ENCODE measurements at regions not wholly inside any gene's neighbourhood (a gene's known extent, or its start where the extent isn't known, plus 50 kb on each side); places are given as distances from the start of the nearest gene placed in this dataset.

GRCh38 chr3:86702381-86702958 is 288.5 kb downstream of the VGLL3 start:
- no peak overlapping the region for H3K9ac ChIP-seq (ENCODE audit: low read depth in 1 of 2, low read length in 2 of 2)
- no peak overlapping the region for H3K27ac ChIP-seq (ENCODE audit: low read depth in 1 of 2, low read length in 2 of 2)
- peaks cover 0 to 5% (median 0%) of the 10 kb centered on the region in 4 donors for H3K27me3 ChIP-seq (ENCODE audit: control insufficient read depth in 4 of 4, insufficient read depth in 4 of 4, low read length in 3 of 4)
- DNase-seq (ENCODE audit: low spot score): no peak
- H3K9me3 ChIP-seq (ENCODE audit: control insufficient read depth in 4 of 4, low read length in 3 of 4): no peaks in the 10 kb centered on the region
- H3K4me1 ChIP-seq (ENCODE audit: control insufficient read depth in 4 of 4, insufficient read depth in 4 of 4, low read length in 3 of 4): no peaks in the 10 kb centered on the region
- no peak overlapping the region for H3K4me3 ChIP-seq (ENCODE audit: low read depth in 1 of 3, low read length in 3 of 3)
- H3K36me3 ChIP-seq (ENCODE audit: control insufficient read depth in 4 of 4, insufficient read depth in 3 of 4, low read depth in 1 of 4, low read length in 3 of 4): no peaks in the 10 kb centered on the region
- WGBS: 7% methylated on average over 1 of the region's 1 CpG
- TF ChIP-seq HNF4G (IDR thresholded peaks at IDR 0.05) (no peak), RAD21 (IDR thresholded peaks at IDR 0.05) (peak; percentile 47 to 52)
- TF ChIP-seq, protein P1, sequence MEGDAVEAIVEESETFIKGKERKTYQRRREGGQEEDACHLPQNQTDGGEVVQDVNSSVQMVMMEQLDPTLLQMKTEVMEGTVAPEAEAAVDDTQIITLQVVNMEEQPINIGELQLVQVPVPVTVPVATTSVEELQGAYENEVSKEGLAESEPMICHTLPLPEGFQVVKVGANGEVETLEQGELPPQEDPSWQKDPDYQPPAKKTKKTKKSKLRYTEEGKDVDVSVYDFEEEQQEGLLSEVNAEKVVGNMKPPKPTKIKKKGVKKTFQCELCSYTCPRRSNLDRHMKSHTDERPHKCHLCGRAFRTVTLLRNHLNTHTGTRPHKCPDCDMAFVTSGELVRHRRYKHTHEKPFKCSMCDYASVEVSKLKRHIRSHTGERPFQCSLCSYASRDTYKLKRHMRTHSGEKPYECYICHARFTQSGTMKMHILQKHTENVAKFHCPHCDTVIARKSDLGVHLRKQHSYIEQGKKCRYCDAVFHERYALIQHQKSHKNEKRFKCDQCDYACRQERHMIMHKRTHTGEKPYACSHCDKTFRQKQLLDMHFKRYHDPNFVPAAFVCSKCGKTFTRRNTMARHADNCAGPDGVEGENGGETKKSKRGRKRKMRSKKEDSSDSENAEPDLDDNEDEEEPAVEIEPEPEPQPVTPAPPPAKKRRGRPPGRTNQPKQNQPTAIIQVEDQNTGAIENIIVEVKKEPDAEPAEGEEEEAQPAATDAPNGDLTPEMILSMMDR (IDR thresholded peaks at IDR 0.05; ENCODE audit: low read depth, low read length, missing input control): peak; percentile 21

GRCh38 chr3:86695752-86696151 is 295.2 kb downstream of the VGLL3 start:
- Histone ChIP-seq H3K36me3 (ENCODE audit: control insufficient read depth in 4 of 4, insufficient read depth in 3 of 4, low read depth in 1 of 4, low read length in 3 of 4) (no peaks in the 10 kb centered on the region), H3K9ac (ENCODE audit: low read depth in 1 of 2, low read length in 2 of 2) (no peak overlapping the region), H3K4me1 (ENCODE audit: control insufficient read depth in 4 of 4, insufficient read depth in 4 of 4, low read length in 3 of 4) (no peaks in the 10 kb centered on the region), H3K27ac (ENCODE audit: low read depth in 1 of 2, low read length in 2 of 2) (no peak overlapping the region), H3K9me3 (ENCODE audit: control insufficient read depth in 4 of 4, low read length in 3 of 4) (no peaks in the 10 kb centered on the region), H3K27me3 (ENCODE audit: control insufficient read depth in 4 of 4, insufficient read depth in 4 of 4, low read length in 3 of 4) (no peaks in the 10 kb centered on the region), H3K4me3 (ENCODE audit: low read depth in 1 of 3, low read length in 3 of 3) (no peak overlapping the region)
- TF ChIP-seq ZBTB33 (IDR thresholded peaks at IDR 0.05) (no peak), HNF4A (conservative IDR thresholded peaks at IDR 0.05) (no peak), HNF4G (IDR thresholded peaks at IDR 0.05) (no peak), YY1 (IDR thresholded peaks at IDR 0.05) (no peak)
- TF ChIP-seq, protein P2, sequence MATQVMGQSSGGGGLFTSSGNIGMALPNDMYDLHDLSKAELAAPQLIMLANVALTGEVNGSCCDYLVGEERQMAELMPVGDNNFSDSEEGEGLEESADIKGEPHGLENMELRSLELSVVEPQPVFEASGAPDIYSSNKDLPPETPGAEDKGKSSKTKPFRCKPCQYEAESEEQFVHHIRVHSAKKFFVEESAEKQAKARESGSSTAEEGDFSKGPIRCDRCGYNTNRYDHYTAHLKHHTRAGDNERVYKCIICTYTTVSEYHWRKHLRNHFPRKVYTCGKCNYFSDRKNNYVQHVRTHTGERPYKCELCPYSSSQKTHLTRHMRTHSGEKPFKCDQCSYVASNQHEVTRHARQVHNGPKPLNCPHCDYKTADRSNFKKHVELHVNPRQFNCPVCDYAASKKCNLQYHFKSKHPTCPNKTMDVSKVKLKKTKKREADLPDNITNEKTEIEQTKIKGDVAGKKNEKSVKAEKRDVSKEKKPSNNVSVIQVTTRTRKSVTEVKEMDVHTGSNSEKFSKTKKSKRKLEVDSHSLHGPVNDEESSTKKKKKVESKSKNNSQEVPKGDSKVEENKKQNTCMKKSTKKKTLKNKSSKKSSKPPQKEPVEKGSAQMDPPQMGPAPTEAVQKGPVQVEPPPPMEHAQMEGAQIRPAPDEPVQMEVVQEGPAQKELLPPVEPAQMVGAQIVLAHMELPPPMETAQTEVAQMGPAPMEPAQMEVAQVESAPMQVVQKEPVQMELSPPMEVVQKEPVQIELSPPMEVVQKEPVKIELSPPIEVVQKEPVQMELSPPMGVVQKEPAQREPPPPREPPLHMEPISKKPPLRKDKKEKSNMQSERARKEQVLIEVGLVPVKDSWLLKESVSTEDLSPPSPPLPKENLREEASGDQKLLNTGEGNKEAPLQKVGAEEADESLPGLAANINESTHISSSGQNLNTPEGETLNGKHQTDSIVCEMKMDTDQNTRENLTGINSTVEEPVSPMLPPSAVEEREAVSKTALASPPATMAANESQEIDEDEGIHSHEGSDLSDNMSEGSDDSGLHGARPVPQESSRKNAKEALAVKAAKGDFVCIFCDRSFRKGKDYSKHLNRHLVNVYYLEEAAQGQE (IDR thresholded peaks at IDR 0.05): no peak
- 75% methylated on average over 5 of the region's 5 CpGs for WGBS
- no peak for DNase-seq (ENCODE audit: low spot score)

DNA sequence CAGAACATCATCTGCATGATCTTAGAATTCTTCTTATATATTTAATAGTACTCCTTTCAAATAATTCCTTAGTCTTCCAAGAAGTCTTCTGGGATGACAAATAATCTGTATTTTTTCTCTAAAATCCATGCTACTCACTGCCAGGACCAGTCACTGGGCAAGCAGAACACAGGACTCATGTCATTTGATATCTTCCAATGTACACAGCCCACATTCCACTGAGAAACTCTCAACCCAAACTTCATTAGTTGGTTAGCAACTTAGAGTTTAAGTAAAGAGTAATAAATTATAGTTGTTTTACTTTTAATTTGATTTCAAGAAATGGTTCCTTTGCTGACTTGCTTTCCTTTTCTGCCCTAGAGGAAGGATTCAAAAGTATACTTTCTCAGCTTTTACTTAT is 317.0 kb downstream of the VGLL3 start:
- H3K27me3 ChIP-seq (ENCODE audit: control insufficient read depth in 4 of 4, insufficient read depth in 4 of 4, low read length in 3 of 4): no peaks in the 10 kb centered on the region
- H3K4me1 ChIP-seq (ENCODE audit: control insufficient read depth in 4 of 4, insufficient read depth in 4 of 4, low read length in 3 of 4): no peaks in the 10 kb centered on the region
- H3K9me3 ChIP-seq (ENCODE audit: control insufficient read depth in 4 of 4, low read length in 3 of 4): no peaks in the 10 kb centered on the region
- H3K27ac ChIP-seq (ENCODE audit: low read depth in 1 of 2, low read length in 2 of 2): no peak overlapping the region
- H3K4me3 ChIP-seq (ENCODE audit: low read depth in 1 of 3, low read length in 3 of 3): no peak overlapping the region
- no peaks in the 10 kb centered on the region for H3K36me3 ChIP-seq (ENCODE audit: control insufficient read depth in 4 of 4, insufficient read depth in 3 of 4, low read depth in 1 of 4, low read length in 3 of 4)
- no peak for DNase-seq (ENCODE audit: low spot score)
- no peak overlapping the region for H3K9ac ChIP-seq (ENCODE audit: low read depth in 1 of 2, low read length in 2 of 2)
- no peak for TF ChIP-seq RAD21 (IDR thresholded peaks at IDR 0.05)
- TF ChIP-seq NR2F2 (IDR thresholded peaks at IDR 0.05): no peak
- TF ChIP-seq HNF4G (IDR thresholded peaks at IDR 0.05): no peak
- no peak for TF ChIP-seq JUND (IDR thresholded peaks at IDR 0.05)
- no peak for TF ChIP-seq EGR1 (IDR thresholded peaks at IDR 0.05; ENCODE audit: low read depth in 2 of 2)
- no peak for TF ChIP-seq FOXA1 (IDR thresholded peaks at IDR 0.05)
- no peak for TF ChIP-seq ZBTB33 (IDR thresholded peaks at IDR 0.05)
- no peak for TF ChIP-seq HNF4A (conservative IDR thresholded peaks at IDR 0.05)
- no peak for TF ChIP-seq GABPA (IDR thresholded peaks at IDR 0.05 in 1 of 2, conservative IDR thresholded peaks at IDR 0.05 in 1 of 2)
- TF ChIP-seq RXRA (IDR thresholded peaks at IDR 0.05): no peak
- TF ChIP-seq, protein P3, sequence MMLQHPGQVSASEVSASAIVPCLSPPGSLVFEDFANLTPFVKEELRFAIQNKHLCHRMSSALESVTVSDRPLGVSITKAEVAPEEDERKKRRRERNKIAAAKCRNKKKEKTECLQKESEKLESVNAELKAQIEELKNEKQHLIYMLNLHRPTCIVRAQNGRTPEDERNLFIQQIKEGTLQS (IDR thresholded peaks at IDR 0.05): no peak
- no peak for TF ChIP-seq SP1 (IDR thresholded peaks at IDR 0.05)
- no peak for TF ChIP-seq FOXA2 (IDR thresholded peaks at IDR 0.05)
- no peak for TF ChIP-seq YY1 (IDR thresholded peaks at IDR 0.05)
- TF ChIP-seq, protein P4, sequence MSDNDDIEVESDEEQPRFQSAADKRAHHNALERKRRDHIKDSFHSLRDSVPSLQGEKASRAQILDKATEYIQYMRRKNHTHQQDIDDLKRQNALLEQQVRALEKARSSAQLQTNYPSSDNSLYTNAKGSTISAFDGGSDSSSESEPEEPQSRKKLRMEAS (IDR thresholded peaks at IDR 0.05): no peak
